ENCODE measurements at regions not wholly inside any gene's neighbourhood (a gene's known extent, or its start where the extent isn't known, plus 50 kb on each side); places are given as distances from the start of the nearest gene placed in this dataset.

DNA sequence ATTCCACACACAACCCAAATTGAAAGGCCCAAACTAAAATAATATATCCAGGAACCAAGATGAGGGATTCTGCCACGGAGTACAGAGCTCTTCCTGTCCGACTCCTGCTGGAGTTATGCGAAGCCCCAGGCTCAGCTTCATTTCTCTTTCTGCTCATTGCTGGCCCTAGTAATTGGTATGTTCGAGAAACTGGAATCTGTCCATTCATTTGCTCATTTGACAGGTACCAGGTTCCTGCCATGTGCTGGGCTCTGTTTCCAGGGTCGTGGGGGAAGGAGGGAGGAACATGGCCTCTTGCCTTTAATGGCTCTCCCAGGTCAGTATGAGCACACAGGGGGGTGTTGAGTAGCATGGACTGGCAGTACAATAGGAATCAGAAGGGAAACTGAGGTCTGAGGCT lies 179.2 kb upstream of the SHH start:
- no peak overlapping the region for H2BK12ac ChIP-seq (ENCODE audit: low read length in 2 of 2)
- H2BK15ac ChIP-seq (ENCODE audit: low read depth, poor library complexity, severe bottlenecking): no peak overlapping the region
- H3K14ac ChIP-seq (ENCODE audit: low read length in 2 of 2): no peak overlapping the region
- H3K4ac ChIP-seq (ENCODE audit: low read depth in 1 of 2, low read length in 2 of 2): no peak overlapping the region
- WGBS: 63% methylated on average over 5 of the region's 5 CpGs
- DNase-seq: no peak
- no peak overlapping the region for H3K27ac ChIP-seq (ENCODE audit: low read length, poor library complexity, severe bottlenecking)
- no peak overlapping the region for H2BK120ac ChIP-seq (ENCODE audit: low read depth, low read length)
- no peaks in the 10 kb centered on the region for H3K79me1 ChIP-seq (replicated peaks; ENCODE audit: low read length, poor library complexity, severe bottlenecking)
- no peak overlapping the region for H2AFZ ChIP-seq (ENCODE audit: low read depth, low read length)
- H3K4me1 ChIP-seq (ENCODE audit: control insufficient read depth, insufficient read depth, low read depth, low read length): no peaks in the 10 kb centered on the region
- no peaks in the 10 kb centered on the region for H3K9me3 ChIP-seq (ENCODE audit: control insufficient read depth, low read length)
- no peak overlapping the region for H3K4me3 ChIP-seq (ENCODE audit: insufficient read depth in 1 of 2, low read depth in 1 of 2, low read length in 2 of 2)
- no peak overlapping the region for H2AK5ac ChIP-seq (ENCODE audit: low read length, severe bottlenecking)
- no peak overlapping the region for H2BK5ac ChIP-seq (ENCODE audit: low read depth, low read length, poor library complexity, severe bottlenecking)
- H3K23ac ChIP-seq (ENCODE audit: low read length in 2 of 2): no peak overlapping the region
- H4K8ac ChIP-seq (ENCODE audit: low read length): no peak overlapping the region
- H3K9ac ChIP-seq (ENCODE audit: low read length): no peak overlapping the region
- H3K4me2 ChIP-seq (ENCODE audit: low read length, poor library complexity, severe bottlenecking): no peak overlapping the region
- H3K18ac ChIP-seq (ENCODE audit: low read depth in 1 of 2, low read length in 2 of 2): no peak overlapping the region
- no peaks in the 10 kb centered on the region for H3K36me3 ChIP-seq (ENCODE audit: control insufficient read depth in 1 of 2, insufficient read depth in 2 of 2, low read depth in 1 of 2, low read length in 2 of 2)
- no peak overlapping the region for H4K91ac ChIP-seq (ENCODE audit: low read length)
- H3K27me3 ChIP-seq (ENCODE audit: control insufficient read depth in 1 of 2, insufficient read depth in 1 of 2, low read length in 2 of 2): no peaks in the 10 kb centered on the region

DNA sequence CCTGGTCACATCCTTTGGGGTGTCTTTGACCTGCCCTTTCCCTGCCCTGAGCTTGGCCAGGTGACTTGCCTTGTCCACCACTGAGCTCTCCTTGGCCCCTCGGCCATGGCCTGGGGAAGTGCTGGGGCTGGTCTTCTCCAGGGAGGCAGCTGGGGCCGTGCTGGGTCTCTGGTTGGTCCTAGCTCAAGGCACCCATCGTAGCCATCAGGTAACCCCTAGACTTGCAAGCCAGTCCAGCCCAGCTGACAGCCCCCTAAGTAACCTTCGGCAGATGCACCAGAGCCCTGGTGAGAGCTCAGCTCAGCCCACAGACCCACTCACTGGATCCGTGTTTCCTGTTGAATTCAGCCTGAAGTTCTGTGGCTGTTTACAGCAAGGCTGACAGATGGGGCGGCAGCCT lies 176.2 kb upstream of the SHH start:
- Histone ChIP-seq H3K27ac (ENCODE audit: low read length, poor library complexity, severe bottlenecking) (no peak overlapping the region), H3K9me3 (ENCODE audit: control insufficient read depth, low read length) (no peaks in the 10 kb centered on the region), H3K36me3 (ENCODE audit: control insufficient read depth in 1 of 2, insufficient read depth in 2 of 2, low read depth in 1 of 2, low read length in 2 of 2) (no peaks in the 10 kb centered on the region), H2AK5ac (ENCODE audit: low read length, severe bottlenecking) (no peak overlapping the region), H3K4me2 (ENCODE audit: low read length, poor library complexity, severe bottlenecking) (no peak overlapping the region), H4K8ac (ENCODE audit: low read length) (no peak overlapping the region), H3K23ac (ENCODE audit: low read length in 2 of 2) (no peak overlapping the region), H3K14ac (ENCODE audit: low read length in 2 of 2) (no peak overlapping the region), H3K27me3 (ENCODE audit: control insufficient read depth in 1 of 2, insufficient read depth in 1 of 2, low read length in 2 of 2) (no peaks in the 10 kb centered on the region), H3K79me1 (replicated peaks; ENCODE audit: low read length, poor library complexity, severe bottlenecking) (no peaks in the 10 kb centered on the region), H2BK120ac (ENCODE audit: low read depth, low read length) (no peak overlapping the region), H3K9ac (ENCODE audit: low read length) (no peak overlapping the region), H3K4me3 (ENCODE audit: insufficient read depth in 1 of 2, low read depth in 1 of 2, low read length in 2 of 2) (no peak overlapping the region), H2BK15ac (ENCODE audit: low read depth, poor library complexity, severe bottlenecking) (no peak overlapping the region), H2AFZ (ENCODE audit: low read depth, low read length) (no peak overlapping the region), H2BK5ac (ENCODE audit: low read depth, low read length, poor library complexity, severe bottlenecking) (no peak overlapping the region), H2BK12ac (ENCODE audit: low read length in 2 of 2) (no peak overlapping the region), H3K18ac (ENCODE audit: low read depth in 1 of 2, low read length in 2 of 2) (no peak overlapping the region), H4K91ac (ENCODE audit: low read length) (no peak overlapping the region), H3K4ac (ENCODE audit: low read depth in 1 of 2, low read length in 2 of 2) (no peak overlapping the region), H3K4me1 (ENCODE audit: control insufficient read depth, insufficient read depth, low read depth, low read length) (no peaks in the 10 kb centered on the region)
- no peak for DNase-seq
- 67% methylated on average over 6 of the region's 6 CpGs for WGBS

DNA sequence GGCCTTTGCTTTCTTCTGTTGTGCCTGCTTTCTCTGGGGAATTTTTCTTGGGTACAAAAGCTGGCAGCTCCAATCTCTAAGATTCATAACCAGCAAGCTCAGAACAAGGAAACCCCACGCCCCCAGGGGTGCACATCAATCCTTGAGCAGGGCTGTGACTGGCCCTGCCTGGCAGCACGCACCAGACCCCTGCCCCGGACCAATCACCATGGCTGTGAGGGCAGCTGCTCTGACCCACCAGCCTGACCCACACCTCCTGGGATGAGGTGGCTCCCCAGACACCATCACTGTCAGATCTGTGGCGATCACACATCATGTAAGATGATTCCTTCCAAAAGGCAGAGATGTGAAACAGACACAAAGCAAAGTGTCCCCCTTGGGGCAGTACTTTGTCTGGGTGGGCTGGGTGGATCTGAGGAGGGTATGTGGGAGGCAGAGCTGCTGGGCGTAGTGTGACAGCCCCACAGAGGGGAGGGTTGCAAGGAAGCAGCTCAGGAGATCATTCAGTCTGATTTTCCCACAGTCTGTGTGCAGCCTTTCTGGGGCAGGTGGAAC lies 175.5 kb upstream of the SHH start:
- no peak overlapping the region for H2AK5ac ChIP-seq (ENCODE audit: low read length, severe bottlenecking)
- no peak overlapping the region for H3K4me2 ChIP-seq (ENCODE audit: low read length, poor library complexity, severe bottlenecking)
- H2BK15ac ChIP-seq (ENCODE audit: low read depth, poor library complexity, severe bottlenecking): no peak overlapping the region
- H4K8ac ChIP-seq (ENCODE audit: low read length): no peak overlapping the region
- H2BK12ac ChIP-seq (ENCODE audit: low read length in 2 of 2): no peak overlapping the region
- H3K14ac ChIP-seq (ENCODE audit: low read length in 2 of 2): no peak overlapping the region
- no peak overlapping the region for H2BK5ac ChIP-seq (ENCODE audit: low read depth, low read length, poor library complexity, severe bottlenecking)
- no peak overlapping the region for H2BK120ac ChIP-seq (ENCODE audit: low read depth, low read length)
- H3K36me3 ChIP-seq (ENCODE audit: control insufficient read depth in 1 of 2, insufficient read depth in 2 of 2, low read depth in 1 of 2, low read length in 2 of 2): no peaks in the 10 kb centered on the region
- DNase-seq: no peak
- no peak overlapping the region for H2AFZ ChIP-seq (ENCODE audit: low read depth, low read length)
- no peak overlapping the region for H3K27ac ChIP-seq (ENCODE audit: low read length, poor library complexity, severe bottlenecking)
- H4K91ac ChIP-seq (ENCODE audit: low read length): no peak overlapping the region
- H3K79me1 ChIP-seq (replicated peaks; ENCODE audit: low read length, poor library complexity, severe bottlenecking): no peaks in the 10 kb centered on the region
- H3K23ac ChIP-seq (ENCODE audit: low read length in 2 of 2): no peak overlapping the region
- H3K9me3 ChIP-seq (ENCODE audit: control insufficient read depth, low read length): no peaks in the 10 kb centered on the region
- no peak overlapping the region for H3K4me3 ChIP-seq (ENCODE audit: insufficient read depth in 1 of 2, low read depth in 1 of 2, low read length in 2 of 2)
- H3K4ac ChIP-seq (ENCODE audit: low read depth in 1 of 2, low read length in 2 of 2): no peak overlapping the region
- no peaks in the 10 kb centered on the region for H3K27me3 ChIP-seq (ENCODE audit: control insufficient read depth in 1 of 2, insufficient read depth in 1 of 2, low read length in 2 of 2)
- no peak overlapping the region for H3K18ac ChIP-seq (ENCODE audit: low read depth in 1 of 2, low read length in 2 of 2)
- WGBS: 57% methylated on average over 5 of the region's 5 CpGs
- no peaks in the 10 kb centered on the region for H3K4me1 ChIP-seq (ENCODE audit: control insufficient read depth, insufficient read depth, low read depth, low read length)
- H3K9ac ChIP-seq (ENCODE audit: low read length): no peak overlapping the region

DNA sequence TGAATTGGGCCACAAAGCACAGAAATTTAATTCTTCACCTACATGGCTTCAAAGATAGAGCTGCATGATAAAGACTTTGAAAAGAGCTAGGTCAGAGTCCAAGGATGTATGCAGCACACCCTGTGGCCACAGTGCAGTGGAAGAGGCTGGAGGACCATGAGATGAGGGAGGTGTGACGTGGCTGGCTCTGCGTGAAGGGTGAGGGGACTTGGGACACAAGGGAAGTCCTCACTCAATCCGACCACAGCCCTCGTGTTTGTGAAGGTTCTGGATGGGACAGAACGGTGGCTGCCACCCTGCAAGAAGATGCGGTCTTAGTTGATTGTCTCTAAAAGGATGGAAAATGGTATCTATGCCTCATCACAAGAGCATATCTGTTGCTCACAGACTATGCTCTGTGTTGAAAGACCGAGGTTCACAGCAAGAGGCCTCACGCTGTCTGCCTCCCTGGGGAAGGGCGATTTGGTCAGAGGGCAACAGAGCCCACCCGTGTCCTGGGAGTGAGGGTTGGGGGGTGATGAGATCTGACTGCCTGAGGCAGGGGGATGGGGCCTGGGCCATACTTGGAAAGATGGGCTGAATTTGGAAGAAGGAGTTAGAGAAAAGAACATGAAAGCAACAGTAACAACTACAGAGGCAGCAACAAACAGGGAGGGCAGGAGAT lies 174.4 kb upstream of the SHH start:
- 73% methylated on average over 10 of the region's 10 CpGs for WGBS
- DNase-seq: no peak
- no peak overlapping the region for H3K27ac ChIP-seq (ENCODE audit: low read length, poor library complexity, severe bottlenecking)
- no peak overlapping the region for H3K14ac ChIP-seq (ENCODE audit: low read length in 2 of 2)
- H3K27me3 ChIP-seq (ENCODE audit: control insufficient read depth in 1 of 2, insufficient read depth in 1 of 2, low read length in 2 of 2): no peaks in the 10 kb centered on the region
- no peak overlapping the region for H2BK120ac ChIP-seq (ENCODE audit: low read depth, low read length)
- no peaks in the 10 kb centered on the region for H3K4me1 ChIP-seq (ENCODE audit: control insufficient read depth, insufficient read depth, low read depth, low read length)
- no peak overlapping the region for H3K4me3 ChIP-seq (ENCODE audit: insufficient read depth in 1 of 2, low read depth in 1 of 2, low read length in 2 of 2)
- H2AK5ac ChIP-seq (ENCODE audit: low read length, severe bottlenecking): no peak overlapping the region
- no peak overlapping the region for H3K23ac ChIP-seq (ENCODE audit: low read length in 2 of 2)
- H3K79me1 ChIP-seq (replicated peaks; ENCODE audit: low read length, poor library complexity, severe bottlenecking): no peaks in the 10 kb centered on the region
- H3K9ac ChIP-seq (ENCODE audit: low read length): no peak overlapping the region
- no peak overlapping the region for H3K4ac ChIP-seq (ENCODE audit: low read depth in 1 of 2, low read length in 2 of 2)
- no peak overlapping the region for H4K91ac ChIP-seq (ENCODE audit: low read length)
- no peak overlapping the region for H2BK5ac ChIP-seq (ENCODE audit: low read depth, low read length, poor library complexity, severe bottlenecking)
- no peak overlapping the region for H3K4me2 ChIP-seq (ENCODE audit: low read length, poor library complexity, severe bottlenecking)
- H3K9me3 ChIP-seq (ENCODE audit: control insufficient read depth, low read length): no peaks in the 10 kb centered on the region
- H4K8ac ChIP-seq (ENCODE audit: low read length): no peak overlapping the region
- H3K36me3 ChIP-seq (ENCODE audit: control insufficient read depth in 1 of 2, insufficient read depth in 2 of 2, low read depth in 1 of 2, low read length in 2 of 2): no peaks in the 10 kb centered on the region
- no peak overlapping the region for H2AFZ ChIP-seq (ENCODE audit: low read depth, low read length)
- no peak overlapping the region for H2BK15ac ChIP-seq (ENCODE audit: low read depth, poor library complexity, severe bottlenecking)
- H3K18ac ChIP-seq (ENCODE audit: low read depth in 1 of 2, low read length in 2 of 2): no peak overlapping the region
- no peak overlapping the region for H2BK12ac ChIP-seq (ENCODE audit: low read length in 2 of 2)

Measured in mesenchymal stem cell (in vitro differentiated cells and primary cell).